HepG2 (cell line): ENCODE measurements at regions not wholly inside any gene's neighbourhood (a gene's known extent, or its start where the extent isn't known, plus 50 kb on each side); places are given as distances from the start of the nearest gene placed in this dataset.

Source experiments
- FOXA3 ChIP-seq: IDR thresholded peaks from 2 replicates; pipeline ENCODE4 v1.6.1; 2016; ENCODE audit warnings: missing genetic modification reagents, missing compliant biosample characterization
- FOXK1 ChIP-seq: sonication (generic); formaldehyde crosslinking; IDR thresholded peaks from 2 replicates; pipeline ENCODE4 v1.4.0; 2020; ENCODE audit warnings: low read depth, missing genetic modification reagents, borderline replicate concordance
- GABPA ChIP-seq, 2 experiments: IDR thresholded peaks; 2 replicates each; pipeline ENCODE4 v1.6.1; 2011 to 2016; ENCODE audit warnings: low read depth in 2 of 2, low read length in 1 of 2, missing biosample characterization in 1 of 2, missing genetic modification characterization in 1 of 2
- HIVEP1 ChIP-seq: sonication (generic); formaldehyde crosslinking; IDR thresholded peaks from 2 replicates; pipeline ENCODE4 v1.4.0; 2020; ENCODE audit warnings: mild to moderate bottlenecking, missing genetic modification reagents
- NFRKB ChIP-seq: fragments of 450-650 bp; IDR thresholded peaks from 2 replicates; pipeline ENCODE4 v1.6.1; 2017
- NFYB ChIP-seq: sonication (generic); formaldehyde crosslinking; IDR thresholded peaks from 2 replicates; pipeline ENCODE4 v1.4.0; 2020; ENCODE audit warnings: missing genetic modification reagents
- NONO ChIP-seq, 2 experiments: fragments of 450-650 bp in 1 of 2; sonication (generic) in 1 of 2; formaldehyde crosslinking in 1 of 2; IDR thresholded peaks in 1 of 2; conservative IDR thresholded peaks in 1 of 2; 2 replicates each; pipeline versions ENCODE4 v1.6.1 to v1.8.0; 2017 to 2022; ENCODE audit warnings: mild to moderate bottlenecking in 1 of 2, missing genetic modification reagents in 1 of 2, moderate library complexity in 1 of 2
- RFX5 ChIP-seq: IDR thresholded peaks from 2 replicates; pipeline ENCODE4 v1.6.1; 2011; ENCODE audit warnings: low read depth, low read length, improper control_type of control experiment
- SMAD3 ChIP-seq: sonication (generic); formaldehyde crosslinking; IDR thresholded peaks from 2 replicates; pipeline ENCODE4 v1.4.0; 2020; ENCODE audit warnings: missing genetic modification reagents
- TMF1 ChIP-seq: sonication (generic); formaldehyde crosslinking; IDR thresholded peaks from 2 replicates; pipeline ENCODE4 v1.8.1; 2022; ENCODE audit warnings: low read depth, missing genetic modification reagents
- ZMYM4 ChIP-seq: sonication (generic); formaldehyde crosslinking; IDR thresholded peaks from 2 replicates; pipeline ENCODE4 v1.8.1; 2023; ENCODE audit warnings: mild to moderate bottlenecking, missing genetic modification reagents
- TF ChIP-seq, protein P1 (sequence below): sonication (generic); formaldehyde crosslinking; IDR thresholded peaks from 2 replicates; pipeline ENCODE4 v1.5.0; 2020; ENCODE audit warnings: mild to moderate bottlenecking, missing genetic modification reagents, moderate library complexity

DNA sequence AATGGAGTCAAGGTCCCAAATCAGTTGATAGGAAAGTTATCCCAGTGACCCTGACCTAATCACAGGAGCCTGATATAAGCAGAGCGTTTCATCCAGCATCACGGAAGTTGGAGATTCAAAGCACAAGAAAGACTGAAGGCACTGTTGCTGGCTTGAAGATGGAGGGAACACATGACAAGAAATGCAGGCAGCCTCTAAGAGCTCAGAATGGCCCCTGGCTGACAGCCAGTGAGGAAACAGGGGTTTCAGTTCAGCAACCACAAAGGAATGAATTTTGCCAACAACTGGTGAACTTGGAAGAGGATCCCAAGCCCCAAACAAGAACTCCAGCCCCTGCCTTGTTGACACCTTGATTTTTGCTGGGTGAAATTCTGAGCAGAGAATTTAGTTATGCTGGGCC is 778.5 kb downstream of the MAFB start:
- TF ChIP-seq HIVEP1 (CRISPR knock-in tag) (no peak), NFRKB (no peak), NFYB (CRISPR knock-in tag) (no peak), GABPA (IDR thresholded peaks at IDR 0.05; ENCODE audit: low read depth, low read length) (no peak), GABPA (CRISPR knock-in tag; IDR thresholded peaks at IDR 0.05; ENCODE audit: low read depth) (no peak), FOXA3 (CRISPR knock-in tag) (no peak), TMF1 (no peak), NONO (IDR thresholded peaks at IDR 0.05) (no peak), NONO (CRISPR knock-in tag; conservative IDR thresholded peaks at IDR 0.05) (no peak), RFX5 (no peak), SMAD3 (CRISPR knock-in tag) (no peak), FOXK1 (no peak), ZMYM4 (CRISPR knock-in tag) (no peak)
- TF ChIP-seq, protein P1, sequence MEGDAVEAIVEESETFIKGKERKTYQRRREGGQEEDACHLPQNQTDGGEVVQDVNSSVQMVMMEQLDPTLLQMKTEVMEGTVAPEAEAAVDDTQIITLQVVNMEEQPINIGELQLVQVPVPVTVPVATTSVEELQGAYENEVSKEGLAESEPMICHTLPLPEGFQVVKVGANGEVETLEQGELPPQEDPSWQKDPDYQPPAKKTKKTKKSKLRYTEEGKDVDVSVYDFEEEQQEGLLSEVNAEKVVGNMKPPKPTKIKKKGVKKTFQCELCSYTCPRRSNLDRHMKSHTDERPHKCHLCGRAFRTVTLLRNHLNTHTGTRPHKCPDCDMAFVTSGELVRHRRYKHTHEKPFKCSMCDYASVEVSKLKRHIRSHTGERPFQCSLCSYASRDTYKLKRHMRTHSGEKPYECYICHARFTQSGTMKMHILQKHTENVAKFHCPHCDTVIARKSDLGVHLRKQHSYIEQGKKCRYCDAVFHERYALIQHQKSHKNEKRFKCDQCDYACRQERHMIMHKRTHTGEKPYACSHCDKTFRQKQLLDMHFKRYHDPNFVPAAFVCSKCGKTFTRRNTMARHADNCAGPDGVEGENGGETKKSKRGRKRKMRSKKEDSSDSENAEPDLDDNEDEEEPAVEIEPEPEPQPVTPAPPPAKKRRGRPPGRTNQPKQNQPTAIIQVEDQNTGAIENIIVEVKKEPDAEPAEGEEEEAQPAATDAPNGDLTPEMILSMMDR = no peak
